Endometrial microvascular endothelial cells (primary cell): ENCODE measurements at regions not wholly inside any gene's neighbourhood (a gene's known extent, or its start where the extent isn't known, plus 50 kb on each side); places are given as distances from the start of the nearest gene placed in this dataset.
"Not testable (repeated sequence)": the region's sequence is repeated elsewhere in the genome, so short reads cannot be mapped to it uniquely, and the experiment has no call there.

Experiments used
- in situ Hi-C: cut with HindIII; loops from 2 replicates; pipeline ENCODE4 v1.10.0; 2017; ENCODE audit warnings: low sequenced_read_pairs, low pct_unique_long_range_greater_than_20kb; ENCODE audit errors: inconsistent ontology term

DNA sequence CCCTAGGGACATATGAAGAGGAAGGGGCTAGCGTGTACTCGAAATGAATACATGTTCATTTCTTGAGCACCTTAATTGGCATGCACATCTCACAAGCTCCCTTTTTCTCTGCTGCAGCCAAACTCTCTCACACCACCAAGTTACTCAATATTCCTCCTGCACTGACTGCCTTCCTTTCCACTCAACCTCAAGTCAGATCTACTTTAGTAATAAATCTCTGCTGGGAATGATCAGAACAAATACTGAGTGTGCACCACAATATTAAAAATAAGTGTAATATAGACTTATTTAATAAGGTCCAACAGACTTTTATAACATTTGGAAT lies 995.8 kb upstream of the WWC1 start:
- in situ Hi-C loops: no loop called here

DNA sequence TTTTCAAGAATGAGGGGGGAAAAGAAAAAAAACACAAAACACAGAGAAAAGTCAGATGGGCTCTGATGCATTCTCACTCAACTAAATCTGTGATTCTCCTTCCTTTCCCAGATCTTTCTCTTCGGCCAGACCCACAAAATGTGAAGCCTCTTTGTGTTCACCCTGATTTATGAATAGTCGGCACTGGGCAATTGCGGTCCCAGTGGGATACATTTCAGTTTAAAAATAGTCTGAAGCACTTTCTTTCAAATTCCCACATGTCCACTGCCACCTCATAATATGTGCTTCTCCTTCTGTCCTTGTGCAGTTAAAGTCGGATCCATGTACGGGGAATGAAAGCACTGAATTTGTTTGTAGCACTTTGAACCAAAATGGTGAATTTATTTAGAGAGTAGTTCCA lies 995.4 kb upstream of the WWC1 start:
- in situ Hi-C loops: no loop called here

DNA sequence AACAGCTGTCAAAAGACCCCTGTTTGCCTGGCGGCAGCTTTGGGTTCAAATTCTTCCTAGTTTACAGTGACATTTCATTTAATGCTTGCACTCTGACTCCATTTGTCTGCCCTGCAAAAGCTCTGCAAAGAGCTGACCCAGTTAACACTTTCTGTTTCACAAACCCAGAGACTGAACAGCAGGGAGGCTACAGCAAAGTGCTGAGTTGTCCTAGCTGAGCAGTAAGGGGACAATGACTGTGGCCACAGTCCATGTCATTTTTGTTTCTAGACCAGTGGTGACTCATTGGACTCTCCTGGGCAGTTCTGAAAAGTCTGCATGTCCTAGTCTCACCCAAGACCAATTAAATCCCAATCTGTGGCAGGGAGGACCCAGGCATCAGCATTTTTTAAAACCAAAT lies 994.8 kb upstream of the WWC1 start:
- in situ Hi-C loops: no loop called here

DNA sequence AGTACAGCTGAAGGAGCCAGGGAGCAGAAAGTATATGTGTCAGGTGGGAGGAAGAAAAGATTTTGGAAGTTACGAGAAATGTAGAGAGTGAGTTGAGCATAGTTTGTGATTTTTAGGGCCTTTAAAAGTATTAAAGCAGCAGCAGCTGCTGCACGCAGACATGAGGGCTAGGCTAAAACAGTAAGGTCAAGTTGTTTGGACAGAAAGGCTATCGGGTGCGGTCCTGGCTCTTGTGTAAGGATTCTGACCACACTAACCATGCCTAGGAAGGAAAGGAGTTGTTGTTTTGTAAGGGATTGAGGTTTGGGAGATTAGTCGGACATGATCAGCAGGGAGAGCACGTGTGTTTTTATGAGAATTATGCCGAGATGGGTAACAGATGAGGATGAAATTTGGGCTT lies 991.6 kb upstream of the WWC1 start:
- in situ Hi-C loops: not testable (repeated sequence)

DNA sequence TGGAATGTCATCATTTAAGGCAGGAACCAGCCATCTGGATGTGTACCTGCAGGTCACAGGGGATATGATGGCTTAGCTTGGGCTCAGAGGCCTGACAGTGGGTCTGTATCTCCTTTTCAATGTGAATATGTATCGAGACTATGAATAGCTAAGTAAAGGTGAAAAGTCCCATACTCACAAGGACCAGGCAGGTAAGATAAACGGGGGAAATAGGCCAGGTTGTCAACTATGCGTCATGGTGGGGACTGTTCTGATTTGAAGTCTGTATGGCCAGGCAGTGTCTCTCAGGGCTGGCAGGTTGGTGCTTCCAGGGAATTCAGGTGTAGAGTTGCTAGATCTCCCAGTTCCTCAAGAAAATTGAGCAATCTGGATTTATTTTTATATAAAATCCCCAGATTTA lies 987.9 kb upstream of the WWC1 start:
- in situ Hi-C loops: no loop called here

DNA sequence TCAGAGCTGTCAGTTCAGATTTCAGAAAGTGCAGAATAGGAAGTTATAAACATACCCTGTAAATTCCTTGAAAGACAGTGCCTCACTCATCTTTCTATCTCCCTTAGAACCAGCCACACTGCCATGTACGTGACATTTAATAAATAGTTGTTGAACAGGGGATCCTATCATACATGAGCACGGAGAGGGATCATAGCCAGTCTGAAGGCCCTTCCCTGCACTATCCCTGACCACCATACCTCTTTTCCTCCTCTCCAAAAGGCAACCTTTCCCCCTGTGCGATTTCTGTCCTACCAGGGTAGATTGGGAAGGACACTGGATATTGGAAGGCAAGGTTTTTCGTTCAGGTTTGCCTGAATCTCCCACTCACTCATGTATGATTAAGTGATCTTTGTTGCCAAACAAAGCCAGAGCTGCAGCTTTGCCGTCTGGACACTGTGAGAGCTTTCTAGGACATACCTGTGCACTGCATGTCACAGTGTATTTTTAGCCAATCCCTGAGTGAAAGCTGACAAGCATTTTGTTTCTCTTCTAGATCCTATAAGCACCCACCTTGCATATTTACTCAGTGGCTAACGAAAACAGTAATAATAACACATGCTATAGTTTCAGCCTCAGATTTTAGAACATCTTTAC lies 986.5 kb upstream of the WWC1 start:
- in situ Hi-C loops: no loop called here

DNA sequence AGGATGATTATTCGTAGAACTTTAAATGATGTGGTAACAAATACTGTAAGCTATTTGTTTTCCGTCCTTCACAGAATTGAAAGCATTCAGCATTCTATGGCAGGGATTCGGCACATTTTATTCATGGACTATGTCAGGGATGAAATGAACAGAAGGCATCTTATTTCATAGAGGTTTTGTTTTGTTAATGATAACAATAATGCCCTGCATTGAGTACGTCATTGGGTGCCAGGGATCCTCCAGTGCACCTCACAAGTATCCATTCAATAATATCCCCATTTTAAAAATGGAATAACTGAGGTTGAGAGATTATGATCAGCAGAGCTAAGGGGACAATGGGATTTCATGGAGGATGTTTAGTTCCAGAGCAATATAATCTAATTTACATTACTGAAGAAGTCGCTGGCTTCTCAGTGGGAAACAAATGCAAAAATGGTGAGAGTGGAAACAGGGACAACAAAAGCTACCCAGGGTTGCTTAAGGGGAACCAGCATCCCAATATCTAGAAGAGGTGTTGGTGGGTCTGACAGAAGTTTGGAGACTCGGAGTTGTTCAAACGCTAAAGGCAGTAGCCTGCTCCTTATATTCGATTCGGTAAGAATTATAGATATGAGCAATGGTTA lies 985.7 kb upstream of the WWC1 start:
- in situ Hi-C loops: no loop called here

DNA sequence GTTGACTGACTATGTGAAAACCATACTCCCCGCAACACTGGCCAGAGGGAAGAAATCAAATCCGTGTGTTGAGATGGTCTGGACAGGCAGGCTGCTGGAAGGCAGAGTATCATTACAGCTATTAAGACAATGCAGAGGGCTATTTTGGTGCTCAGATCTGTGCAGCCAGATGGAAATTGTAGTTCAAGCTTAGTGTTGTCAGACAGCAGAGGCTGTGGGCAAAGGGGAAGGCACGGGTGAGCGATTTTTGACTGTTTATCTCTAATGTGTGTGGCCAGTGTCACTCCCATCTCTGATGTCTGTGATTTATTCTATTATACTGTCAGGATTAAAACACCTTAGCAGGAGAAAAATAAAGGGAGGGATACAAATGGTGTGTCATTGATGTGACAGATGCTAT lies 984.4 kb upstream of the WWC1 start:
- in situ Hi-C loops: no loop called here

DNA sequence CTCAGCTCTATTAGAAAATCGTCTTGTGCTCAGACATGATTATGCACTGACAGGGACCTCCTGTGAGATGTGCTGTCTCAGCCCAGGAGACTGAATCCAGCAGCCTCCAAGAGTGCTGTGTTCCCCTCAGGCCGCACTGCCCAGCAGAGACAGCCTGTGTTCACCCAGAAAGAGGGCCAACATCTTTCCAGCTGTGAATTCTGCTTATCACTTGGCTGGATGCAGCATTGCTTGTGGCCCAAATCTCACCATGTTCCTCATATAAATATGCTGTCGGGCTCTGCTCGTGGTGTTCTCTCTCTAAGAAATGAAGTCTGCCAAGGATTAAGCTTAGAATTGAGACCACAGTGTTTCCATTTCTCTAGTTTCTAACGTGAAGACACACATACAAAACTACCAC lies 983.0 kb upstream of the WWC1 start:
- in situ Hi-C loops: no loop called here

DNA sequence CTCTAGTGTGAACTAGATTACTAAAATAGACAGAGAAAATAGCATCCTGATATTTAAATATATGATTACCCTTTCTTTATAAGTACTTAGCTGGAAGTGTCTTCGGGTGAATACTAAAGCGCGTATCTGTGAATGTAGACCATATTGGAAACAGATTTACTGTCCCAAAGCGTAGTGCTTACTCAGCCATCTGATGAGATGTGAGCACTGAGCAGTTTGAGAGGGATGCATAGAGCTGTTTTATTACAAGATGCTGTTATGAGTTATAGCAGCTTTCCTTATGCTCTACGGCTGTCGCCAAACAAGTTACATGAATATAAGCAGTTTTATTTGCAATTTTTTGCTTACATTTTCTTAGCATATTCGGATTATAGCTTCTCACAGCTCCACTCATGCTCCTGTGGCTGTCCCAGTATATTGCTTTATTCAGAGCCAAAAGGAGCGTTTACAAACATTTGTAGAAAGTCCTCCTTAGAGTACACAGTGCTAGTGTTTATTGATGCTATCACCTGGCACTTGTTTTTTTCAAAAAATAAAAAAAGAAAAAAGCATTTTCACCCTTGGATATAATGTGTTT lies 981.4 kb upstream of the WWC1 start:
- in situ Hi-C loops: no loop called here

DNA sequence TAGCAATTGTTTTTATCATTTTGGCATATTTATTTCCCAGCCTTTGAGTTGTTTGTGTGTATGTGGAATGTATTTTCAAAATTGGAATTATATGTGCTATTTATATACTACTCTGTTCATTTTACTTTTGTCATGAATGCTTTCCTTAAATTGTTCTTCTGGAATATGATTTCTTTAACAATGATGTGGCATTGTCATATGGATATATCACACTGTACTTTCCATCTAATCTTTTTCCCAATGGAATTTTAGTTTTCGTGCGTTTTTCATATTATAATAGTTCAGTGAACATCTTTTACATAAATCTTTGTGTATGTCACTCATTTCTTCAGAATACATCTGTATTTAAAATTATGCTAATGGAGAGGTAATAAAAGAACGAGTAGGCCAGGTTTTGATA lies 980.1 kb upstream of the WWC1 start:
- in situ Hi-C loops: no loop called here

DNA sequence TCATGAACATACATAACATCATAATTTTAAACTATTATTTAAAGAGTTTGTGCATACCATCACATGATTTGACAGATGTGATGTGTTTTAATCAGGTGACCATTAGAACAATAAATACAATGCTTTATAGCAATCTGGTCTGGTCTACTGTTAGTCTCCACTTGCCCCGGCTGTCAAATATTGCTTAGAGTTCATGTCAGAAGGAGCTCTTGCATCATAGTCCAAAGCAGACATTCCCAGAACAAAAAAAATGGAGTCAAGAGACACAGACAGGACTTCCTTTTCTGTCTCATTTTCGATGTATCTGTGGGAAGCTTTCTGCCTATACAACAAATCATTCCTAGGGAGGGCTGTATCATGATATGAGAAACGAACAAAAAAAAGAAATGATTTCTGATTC lies 979.2 kb upstream of the WWC1 start:
- in situ Hi-C loops: no loop called here

DNA sequence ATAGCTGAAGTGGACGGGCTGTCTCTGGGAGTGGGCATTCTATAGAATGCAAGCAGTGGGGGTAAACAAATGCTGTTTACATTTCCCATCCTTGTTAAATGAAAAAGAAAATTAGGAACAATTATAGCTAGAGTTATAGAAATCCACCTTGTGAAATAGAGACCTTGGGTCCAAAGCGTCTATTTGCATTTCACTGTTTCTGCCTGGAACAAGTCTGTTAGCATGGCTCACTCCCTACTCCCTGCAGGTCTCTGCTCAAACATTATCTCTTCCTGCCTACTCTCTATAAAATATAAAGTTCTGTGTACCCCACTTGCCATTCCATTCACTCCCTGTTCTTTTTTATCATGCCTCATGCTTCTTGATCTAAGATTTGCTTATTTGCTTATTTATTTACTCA lies 975.7 kb upstream of the WWC1 start:
- in situ Hi-C loops: no loop called here

DNA sequence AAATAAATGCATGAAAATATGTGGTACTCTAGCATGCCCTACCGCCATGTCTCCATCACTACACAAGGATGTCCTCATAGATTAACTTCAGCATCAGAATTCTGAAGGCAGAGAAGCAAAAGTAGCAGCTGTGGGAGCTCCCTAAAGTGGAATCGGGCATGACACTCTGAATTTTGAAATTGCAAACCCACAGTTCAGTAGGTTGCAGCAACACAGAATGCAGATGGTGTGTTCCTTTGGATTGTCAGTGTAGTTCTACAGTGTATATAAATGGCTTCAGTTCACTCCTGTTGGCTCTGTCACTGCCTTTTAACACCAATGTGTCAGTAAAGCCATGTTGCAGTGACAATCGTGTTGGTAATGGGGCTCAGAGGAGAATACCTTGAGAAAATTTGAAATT lies 973.6 kb upstream of the WWC1 start:
- in situ Hi-C loops: no loop called here

DNA sequence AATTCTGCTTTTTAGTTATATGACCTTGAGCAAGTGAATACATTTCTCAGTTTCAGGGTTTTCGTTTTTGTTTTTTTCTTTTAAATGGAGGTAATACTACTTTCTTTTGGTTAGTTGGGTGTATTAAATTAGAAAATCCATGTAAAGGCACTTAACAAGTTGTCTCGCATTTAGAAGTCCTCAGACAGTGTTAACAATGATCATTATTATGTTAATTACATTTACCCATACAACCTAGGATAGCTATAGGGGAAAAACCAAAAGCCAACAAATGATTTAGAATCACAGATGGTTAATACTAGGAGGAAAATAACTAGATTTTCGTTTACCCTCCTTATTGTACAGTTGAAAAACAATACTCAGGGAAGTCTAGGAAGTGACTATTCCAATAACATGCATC lies 972.2 kb upstream of the WWC1 start:
- in situ Hi-C loops: no loop called here

DNA sequence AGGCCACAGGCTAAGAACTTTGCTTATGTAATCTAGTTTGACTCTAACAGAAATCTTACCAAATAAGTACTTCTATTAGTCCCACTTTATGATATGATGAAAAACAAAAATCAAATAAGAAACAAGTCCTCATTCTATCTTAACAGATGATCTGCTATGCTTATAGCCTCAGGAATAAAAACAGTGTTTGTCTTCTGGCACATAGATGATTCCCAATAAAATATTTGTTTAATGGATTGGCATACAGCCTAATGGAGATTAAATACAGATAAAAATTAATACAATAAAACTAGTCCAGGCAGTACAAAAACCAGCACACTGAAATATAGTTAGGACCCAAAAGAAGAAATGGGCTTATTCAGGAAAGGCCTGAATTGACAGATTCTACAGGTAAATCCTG lies 971.4 kb upstream of the WWC1 start:
- in situ Hi-C loops: no loop called here

DNA sequence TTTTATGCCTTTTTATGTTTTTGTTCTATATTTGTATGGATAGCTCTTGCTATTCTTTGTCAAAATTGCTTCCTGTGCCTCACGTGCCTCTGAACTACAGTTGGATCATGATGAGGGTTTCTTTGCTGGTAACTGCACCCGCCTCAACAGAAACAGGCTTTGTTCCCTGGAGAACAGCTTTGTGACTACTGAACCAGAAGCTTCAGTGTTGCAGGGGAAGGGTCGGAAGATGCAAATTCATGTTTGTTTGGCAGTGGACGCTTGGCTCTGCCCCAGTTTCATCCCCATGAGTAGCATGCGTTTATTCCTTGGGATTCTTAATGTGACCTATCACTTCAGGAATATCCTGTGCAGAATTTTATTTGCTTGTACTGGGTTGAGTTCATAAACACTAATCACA lies 959.1 kb upstream of the WWC1 start:
- in situ Hi-C loops: no loop called here

DNA sequence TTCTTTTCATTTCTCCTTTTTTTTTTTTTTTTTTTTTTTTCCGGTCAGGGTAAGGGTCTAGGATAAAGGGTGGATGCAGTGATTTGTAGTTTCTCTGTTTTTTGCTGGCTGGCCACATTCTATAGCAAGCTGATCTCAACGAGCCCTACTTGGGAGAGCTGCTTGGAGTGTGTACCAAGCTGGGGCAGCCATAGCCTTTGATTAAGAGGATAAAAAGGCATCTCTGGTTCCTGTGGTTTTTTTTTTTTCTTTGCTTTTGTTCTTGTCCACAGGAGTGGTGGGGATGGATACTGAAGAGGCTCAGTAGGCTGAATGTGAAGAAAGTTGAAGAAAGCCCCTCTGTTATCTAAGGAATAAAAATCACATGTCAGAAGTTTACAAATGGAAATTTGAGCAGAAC lies 955.3 kb upstream of the WWC1 start:
- in situ Hi-C loops: no loop called here

DNA sequence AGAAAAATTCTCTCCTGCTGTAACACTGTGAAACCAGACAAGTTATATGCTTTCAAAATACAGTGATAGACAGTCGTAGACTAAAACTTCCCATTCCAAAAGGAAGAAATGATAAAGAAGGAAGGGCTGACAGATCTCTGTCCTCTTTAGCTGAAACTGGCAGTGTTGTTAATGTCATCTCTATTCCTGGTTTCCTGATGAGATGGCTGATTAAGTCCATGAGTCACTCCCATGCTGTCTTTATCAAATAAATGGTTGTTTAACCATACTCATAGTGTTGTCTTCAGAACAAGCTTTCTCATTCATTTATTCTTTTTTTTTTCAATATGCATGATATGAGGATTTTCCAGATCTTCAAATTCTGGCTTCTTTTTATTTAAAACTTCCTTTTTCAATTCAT lies 952.2 kb upstream of the WWC1 start:
- in situ Hi-C loops: no loop called here

DNA sequence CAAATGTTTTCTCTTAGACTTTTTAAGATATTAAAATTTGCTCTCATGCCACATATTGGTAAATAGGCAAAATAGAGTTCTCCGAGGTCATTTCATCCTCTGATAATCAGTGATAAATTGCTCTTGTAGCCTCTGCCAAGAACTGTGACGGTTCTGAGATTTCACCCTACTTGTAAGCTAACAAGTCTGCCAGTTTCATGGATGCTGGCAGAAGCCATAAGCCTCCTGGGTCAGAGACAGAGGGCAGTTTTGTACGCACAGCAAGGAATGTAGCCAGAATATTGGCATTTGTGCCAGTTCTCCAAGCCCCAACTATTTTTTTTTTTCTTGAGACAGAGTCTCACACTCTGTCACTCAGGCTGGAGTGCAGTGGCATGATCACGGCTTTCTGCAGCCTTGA lies 945.0 kb upstream of the WWC1 start:
- in situ Hi-C loops: no loop called here
